ENCODE measurements at regions not wholly inside any gene's neighbourhood (a gene's known extent, or its start where the extent isn't known, plus 50 kb on each side); places are given as distances from the start of the nearest gene placed in this dataset.

DNA sequence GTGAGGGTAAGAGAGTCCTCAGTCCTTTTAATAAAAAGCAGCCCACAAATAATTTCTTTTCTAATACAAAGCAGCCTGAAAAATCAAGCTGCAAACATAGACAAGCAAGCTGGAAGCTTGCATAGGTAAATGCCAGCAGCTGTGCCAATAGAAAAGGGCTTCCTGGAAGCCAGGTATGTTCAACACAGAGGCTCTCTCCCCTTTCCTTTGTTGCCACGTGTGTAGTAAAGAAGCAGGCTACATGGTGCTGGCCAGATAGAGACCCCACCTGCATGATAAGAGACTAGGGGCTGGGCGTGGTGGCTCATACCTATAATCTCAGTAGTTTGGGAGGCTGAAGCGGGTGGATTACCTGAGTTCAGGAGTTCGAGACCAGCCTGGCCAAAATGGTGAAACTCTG, 50.1 kb upstream of the ERRFI1 start:
- no peaks in the 10 kb centered on the region for H3K9me3 Mint-ChIP-seq
- H3K27me3 Mint-ChIP-seq, result peaks cover 4 to 41% (median 13%) of the 10 kb centered on the region in 5 donors
- ATAC-seq (no peak), DNase-seq (no peak)
- no peaks in the 10 kb centered on the region for H3K4me1 Mint-ChIP-seq
- H3K4me3 Mint-ChIP-seq, result no peak overlapping the region
- H3K27ac Mint-ChIP-seq, result no peak overlapping the region
- no peaks in the 10 kb centered on the region for H3K36me3 Mint-ChIP-seq
- POLR2A ChIA-PET, result no interaction called here
